ENCODE measurements at regions not wholly inside any gene's neighbourhood (a gene's known extent, or its start where the extent isn't known, plus 50 kb on each side); places are given as distances from the start of the nearest gene placed in this dataset.
"Not testable (repeated sequence)": the region's sequence is repeated elsewhere in the genome, so short reads cannot be mapped to it uniquely, and the experiment has no call there.

GRCh38 chr21:15617964-15618363 is 111.8 kb upstream of the USP25 start:
- intact Hi-C loops (cut with DNase I), result no loop called here
- no peaks in the 10 kb centered on the region for H3K4me1 ChIP-seq (ENCODE audit: control insufficient read depth in 1 of 2, insufficient read depth in 2 of 2, low read length in 2 of 2)
- no peaks in the 10 kb centered on the region for H3K36me3 ChIP-seq (ENCODE audit: control insufficient read depth in 1 of 2, insufficient read depth in 2 of 2, low read length in 1 of 2)
- ATAC-seq (ENCODE audit: low FRiP score), result no peak
- WGBS, 2 donors, result 24 to 28% methylated on average over 3 of the region's 3 CpGs
- no peak for DNase-seq
- H3K27ac ChIP-seq (ENCODE audit: low read depth in 1 of 2, low read length in 2 of 2), result no peak overlapping the region
- H3K4me3 ChIP-seq (ENCODE audit: low read length in 2 of 2), result no peak overlapping the region
- H3K9me3 ChIP-seq (ENCODE audit: control insufficient read depth, low read length), result no peaks in the 10 kb centered on the region
- no peaks in the 10 kb centered on the region for H3K27me3 ChIP-seq (ENCODE audit: control insufficient read depth in 1 of 2, insufficient read depth in 2 of 2, low read length in 1 of 2)

- intact Hi-C loops (cut with DNase I), result no loop called here
- H3K27me3 ChIP-seq (ENCODE audit: control insufficient read depth in 1 of 2, insufficient read depth in 2 of 2, low read length in 1 of 2), result no peaks in the 10 kb centered on the region
- 96 to 97% methylated on average over 2 of the region's 2 CpGs for WGBS, 2 donors
- no peaks in the 10 kb centered on the region for H3K9me3 ChIP-seq (ENCODE audit: control insufficient read depth, low read length)
- no peak for ATAC-seq (ENCODE audit: low FRiP score)
- no peaks in the 10 kb centered on the region for H3K36me3 ChIP-seq (ENCODE audit: control insufficient read depth in 1 of 2, insufficient read depth in 2 of 2, low read length in 1 of 2)
- no peak overlapping the region for H3K4me3 ChIP-seq (ENCODE audit: low read length in 2 of 2)
- no peaks in the 10 kb centered on the region for H3K4me1 ChIP-seq (ENCODE audit: control insufficient read depth in 1 of 2, insufficient read depth in 2 of 2, low read length in 2 of 2)
- no peak overlapping the region for H3K27ac ChIP-seq (ENCODE audit: low read depth in 1 of 2, low read length in 2 of 2)
- DNase-seq, result no peak
Measured at GRCh38 chr21:15620892-15621291, 108.9 kb upstream of the USP25 start.

- Histone ChIP-seq H3K4me1 (ENCODE audit: control insufficient read depth in 1 of 2, insufficient read depth in 2 of 2, low read length in 2 of 2) (no peaks in the 10 kb centered on the region), H3K9me3 (ENCODE audit: control insufficient read depth, low read length) (no peaks in the 10 kb centered on the region), H3K27ac (ENCODE audit: low read depth in 1 of 2, low read length in 2 of 2) (no peak overlapping the region), H3K36me3 (ENCODE audit: control insufficient read depth in 1 of 2, insufficient read depth in 2 of 2, low read length in 1 of 2) (no peaks in the 10 kb centered on the region), H3K4me3 (ENCODE audit: low read length in 2 of 2) (no peak overlapping the region), H3K27me3 (ENCODE audit: control insufficient read depth in 1 of 2, insufficient read depth in 2 of 2, low read length in 1 of 2) (no peaks in the 10 kb centered on the region)
- no peak for DNase-seq
- 84 to 90% methylated on average over 2 of the region's 2 CpGs for WGBS, 2 donors
- intact Hi-C loops (cut with DNase I), result no loop called here
- ATAC-seq (ENCODE audit: low FRiP score), result no peak
Measured at GRCh38 chr21:15624646-15625045, 105.1 kb upstream of the USP25 start.

GRCh38 chr21:15625363-15625762 is 104.4 kb upstream of the USP25 start:
- H3K27ac ChIP-seq (ENCODE audit: low read depth in 1 of 2, low read length in 2 of 2), result no peak overlapping the region
- DNase-seq, result no peak
- H3K4me3 ChIP-seq (ENCODE audit: low read length in 2 of 2), result no peak overlapping the region
- no peaks in the 10 kb centered on the region for H3K36me3 ChIP-seq (ENCODE audit: control insufficient read depth in 1 of 2, insufficient read depth in 2 of 2, low read length in 1 of 2)
- no peaks in the 10 kb centered on the region for H3K4me1 ChIP-seq (ENCODE audit: control insufficient read depth in 1 of 2, insufficient read depth in 2 of 2, low read length in 2 of 2)
- no peaks in the 10 kb centered on the region for H3K9me3 ChIP-seq (ENCODE audit: control insufficient read depth, low read length)
- 78 to 85% methylated on average over 3 of the region's 3 CpGs for WGBS, 2 donors
- intact Hi-C loops (cut with DNase I), result no loop called here
- ATAC-seq (ENCODE audit: low FRiP score), result no peak
- no peaks in the 10 kb centered on the region for H3K27me3 ChIP-seq (ENCODE audit: control insufficient read depth in 1 of 2, insufficient read depth in 2 of 2, low read length in 1 of 2)

GRCh38 chr21:15626031-15626430 is 103.8 kb upstream of the USP25 start:
- no peak for DNase-seq
- no peak overlapping the region for H3K27ac ChIP-seq (ENCODE audit: low read depth in 1 of 2, low read length in 2 of 2)
- intact Hi-C loops (cut with DNase I), result no loop called here
- no peaks in the 10 kb centered on the region for H3K36me3 ChIP-seq (ENCODE audit: control insufficient read depth in 1 of 2, insufficient read depth in 2 of 2, low read length in 1 of 2)
- no peaks in the 10 kb centered on the region for H3K9me3 ChIP-seq (ENCODE audit: control insufficient read depth, low read length)
- no peak overlapping the region for H3K4me3 ChIP-seq (ENCODE audit: low read length in 2 of 2)
- ATAC-seq (ENCODE audit: low FRiP score), result no peak
- no peaks in the 10 kb centered on the region for H3K4me1 ChIP-seq (ENCODE audit: control insufficient read depth in 1 of 2, insufficient read depth in 2 of 2, low read length in 2 of 2)
- no peaks in the 10 kb centered on the region for H3K27me3 ChIP-seq (ENCODE audit: control insufficient read depth in 1 of 2, insufficient read depth in 2 of 2, low read length in 1 of 2)

GRCh38 chr21:15627011-15627410 is 102.8 kb upstream of the USP25 start:
- DNase-seq (no peak), ATAC-seq (ENCODE audit: low FRiP score) (no peak)
- no peaks in the 10 kb centered on the region for H3K4me1 ChIP-seq (ENCODE audit: control insufficient read depth in 1 of 2, insufficient read depth in 2 of 2, low read length in 2 of 2)
- H3K36me3 ChIP-seq (ENCODE audit: control insufficient read depth in 1 of 2, insufficient read depth in 2 of 2, low read length in 1 of 2), result no peaks in the 10 kb centered on the region
- intact Hi-C loops (cut with DNase I), result no loop called here
- no peaks in the 10 kb centered on the region for H3K9me3 ChIP-seq (ENCODE audit: control insufficient read depth, low read length)
- H3K27ac ChIP-seq (ENCODE audit: low read depth in 1 of 2, low read length in 2 of 2), result no peak overlapping the region
- WGBS, 2 donors, result 64 to 66% methylated on average over 3 of the region's 3 CpGs
- H3K4me3 ChIP-seq (ENCODE audit: low read length in 2 of 2), result no peak overlapping the region
- no peaks in the 10 kb centered on the region for H3K27me3 ChIP-seq (ENCODE audit: control insufficient read depth in 1 of 2, insufficient read depth in 2 of 2, low read length in 1 of 2)

- no peaks in the 10 kb centered on the region for H3K27me3 ChIP-seq (ENCODE audit: control insufficient read depth in 1 of 2, insufficient read depth in 2 of 2, low read length in 1 of 2)
- no peak for DNase-seq
- H3K4me1 ChIP-seq (ENCODE audit: control insufficient read depth in 1 of 2, insufficient read depth in 2 of 2, low read length in 2 of 2), result no peaks in the 10 kb centered on the region
- no peak overlapping the region for H3K4me3 ChIP-seq (ENCODE audit: low read length in 2 of 2)
- no peak overlapping the region for H3K27ac ChIP-seq (ENCODE audit: low read depth in 1 of 2, low read length in 2 of 2)
- no peaks in the 10 kb centered on the region for H3K9me3 ChIP-seq (ENCODE audit: control insufficient read depth, low read length)
- no peaks in the 10 kb centered on the region for H3K36me3 ChIP-seq (ENCODE audit: control insufficient read depth in 1 of 2, insufficient read depth in 2 of 2, low read length in 1 of 2)
- no peak for ATAC-seq (ENCODE audit: low FRiP score)
- intact Hi-C loops (cut with DNase I), result no loop called here
- 36 to 44% methylated on average over 7 of the region's 7 CpGs for WGBS, 2 donors
Measured at GRCh38 chr21:15627823-15628222, 102.0 kb upstream of the USP25 start.

GRCh38 chr21:15631342-15631741 is 98.4 kb upstream of the USP25 start:
- DNase-seq (no peak), ATAC-seq (ENCODE audit: low FRiP score) (no peak)
- Histone ChIP-seq H3K27ac (ENCODE audit: low read depth in 1 of 2, low read length in 2 of 2) (no peak overlapping the region), H3K36me3 (ENCODE audit: control insufficient read depth in 1 of 2, insufficient read depth in 2 of 2, low read length in 1 of 2) (no peaks in the 10 kb centered on the region), H3K9me3 (ENCODE audit: control insufficient read depth, low read length) (no peaks in the 10 kb centered on the region), H3K27me3 (ENCODE audit: control insufficient read depth in 1 of 2, insufficient read depth in 2 of 2, low read length in 1 of 2) (no peaks in the 10 kb centered on the region), H3K4me3 (ENCODE audit: low read length in 2 of 2) (no peak overlapping the region), H3K4me1 (ENCODE audit: control insufficient read depth in 1 of 2, insufficient read depth in 2 of 2, low read length in 2 of 2) (no peaks in the 10 kb centered on the region)
- intact Hi-C loops (cut with DNase I), result no loop called here
- WGBS, 2 donors, result 1 to 3% methylated on average over 2 of the region's 2 CpGs

GRCh38 chr21:15634541-15634940 is 95.2 kb upstream of the USP25 start:
- DNase-seq; H3K27ac ChIP-seq (ENCODE audit: low read depth in 1 of 2, low read length in 2 of 2); ATAC-seq (ENCODE audit: low FRiP score); H3K36me3 ChIP-seq (ENCODE audit: control insufficient read depth in 1 of 2, insufficient read depth in 2 of 2, low read length in 1 of 2); H3K4me3 ChIP-seq (ENCODE audit: low read length in 2 of 2); intact Hi-C loops (cut with DNase I); H3K4me1 ChIP-seq (ENCODE audit: control insufficient read depth in 1 of 2, insufficient read depth in 2 of 2, low read length in 2 of 2); H3K9me3 ChIP-seq (ENCODE audit: control insufficient read depth, low read length); H3K27me3 ChIP-seq (ENCODE audit: control insufficient read depth in 1 of 2, insufficient read depth in 2 of 2, low read length in 1 of 2): not testable (repeated sequence)
- 68 to 81% methylated on average over 5 of the region's 5 CpGs for WGBS, 2 donors
